SKM-1 (cell line): ENCODE measurements at regions not wholly inside any gene's neighbourhood (a gene's known extent, or its start where the extent isn't known, plus 50 kb on each side); places are given as distances from the start of the nearest gene placed in this dataset.

Experiments
- DNase-seq: peaks from one replicate; lab custom pipeline; 2025; ENCODE audit not compliant: unreplicated experiment; lab: John Stamatoyannopoulos, UW

- no peak for DNase-seq
Observed at GRCh38 chrX:4320436-4320947, 607.0 kb upstream of the PRKX start.

- no peak for DNase-seq
Observed at GRCh38 chrX:4315891-4316290, 602.4 kb upstream of the PRKX start.

- no peak for DNase-seq
Observed at GRCh38 chrX:4314586-4314985, 601.1 kb upstream of the PRKX start.

GRCh38 chrX:4277122-4277521, 563.7 kb upstream of the PRKX start:
- DNase-seq: no peak

GRCh38 chrX:4268676-4269075, 555.2 kb upstream of the PRKX start:
- no peak for DNase-seq

- no peak for DNase-seq
Observed at GRCh38 chrX:4265036-4265435, 551.6 kb upstream of the PRKX start.

- no peak for DNase-seq
Observed at GRCh38 chrX:4263030-4263803, 549.8 kb upstream of the PRKX start.

GRCh38 chrX:4253092-4253491, 539.6 kb upstream of the PRKX start:
- peak; percentile 38 for DNase-seq

- DNase-seq: no peak
Observed at GRCh38 chrX:4249401-4249800, 536.0 kb upstream of the PRKX start.

- no peak for DNase-seq
Observed at GRCh38 chrX:4243759-4244158, 530.3 kb upstream of the PRKX start.

GRCh38 chrX:4240541-4241194, 527.2 kb upstream of the PRKX start:
- no peak for DNase-seq

GRCh38 chrX:4239650-4240540, 526.4 kb upstream of the PRKX start:
- DNase-seq: peak; percentile 15

- DNase-seq: no peak
Observed at GRCh38 chrX:4238916-4239315, 525.5 kb upstream of the PRKX start.

GRCh38 chrX:4225086-4225485, 511.6 kb upstream of the PRKX start:
- DNase-seq: no peak

GRCh38 chrX:4206941-4207340, 493.5 kb upstream of the PRKX start:
- no peak for DNase-seq

GRCh38 chrX:4197971-4198370, 484.5 kb upstream of the PRKX start:
- no peak for DNase-seq

GRCh38 chrX:4193500-4194155, 480.2 kb upstream of the PRKX start:
- no peak for DNase-seq

- DNase-seq: no peak
Observed at GRCh38 chrX:4186331-4186730, 472.9 kb upstream of the PRKX start.

- DNase-seq: no peak
Observed at GRCh38 chrX:4185086-4185485, 471.6 kb upstream of the PRKX start.

GRCh38 chrX:4182408-4182806, 469.0 kb upstream of the PRKX start:
- no peak for DNase-seq

- no peak for DNase-seq
Observed at GRCh38 chrX:4181782-4182407, 468.4 kb upstream of the PRKX start.
